SK-N-SH (cell line): ENCODE measurements at regions not wholly inside any gene's neighbourhood (a gene's known extent, or its start where the extent isn't known, plus 50 kb on each side); places are given as distances from the start of the nearest gene placed in this dataset.

Source experiments
- CHD2 ChIP-seq: fragments of 150-350 bp; IDR thresholded peaks from 2 replicates; pipeline ENCODE4 v1.6.1; 2018; ENCODE audit warnings: low read length; ENCODE audit not compliant: partially characterized antibody
- CTCF ChIP-seq: fragments of 200-600 bp; sonication (generic); IDR thresholded peaks from 2 replicates; pipeline ENCODE4 v1.6.1; 2017; ENCODE audit warnings: antibody characterized with exemption, mild to moderate bottlenecking, moderate library complexity
- ELF1 ChIP-seq: IDR thresholded peaks from 2 replicates; pipeline ENCODE4 v1.4.0; 2012
- EP300 ChIP-seq, 2 experiments: IDR thresholded peaks; 2 replicates each; pipeline versions ENCODE4 v1.4.0 to v1.6.1; 2012; ENCODE audit warnings: borderline replicate concordance in 1 of 2, low read depth in 1 of 2, low read length in 1 of 2
- EZH2phosphoT487 ChIP-seq: fragments of 200-600 bp; sonication (generic); IDR thresholded peaks from 2 replicates; pipeline ENCODE4 v1.6.1; 2017; ENCODE audit warnings: low read depth, mixed run types, mild to moderate bottlenecking, antibody characterized with exemption, moderate library complexity, borderline replicate concordance
- FOXM1 ChIP-seq: IDR thresholded peaks from 2 replicates; pipeline ENCODE4 v1.4.0; 2012; ENCODE audit warnings: low read depth, mild to moderate bottlenecking
- MAX ChIP-seq: IDR thresholded peaks from 2 replicates; pipeline ENCODE4 v1.4.0; 2012; ENCODE audit warnings: low read depth
- POLR2AphosphoS5 ChIP-seq: IDR thresholded peaks from 2 replicates; pipeline ENCODE4 v1.6.1; 2012; ENCODE audit warnings: low read depth, low read length
- REST ChIP-seq: IDR thresholded peaks from 2 replicates; pipeline ENCODE4 v1.6.1; 2012; ENCODE audit warnings: mild to moderate bottlenecking, low read depth, low read length, moderate library complexity
- TAF1 ChIP-seq: IDR thresholded peaks from 2 replicates; pipeline ENCODE4 v1.6.1; 2012; ENCODE audit warnings: low read depth, mild to moderate bottlenecking, low read length, moderate library complexity, borderline replicate concordance
- YY1 ChIP-seq: IDR thresholded peaks from 2 replicates; pipeline ENCODE4 v1.4.0; 2012; ENCODE audit warnings: low read depth, mild to moderate bottlenecking

GRCh38 chrX:113950081-113950678, 633.7 kb upstream of the HTR2C start:
- TF ChIP-seq MAX (no peak), POLR2AphosphoS5 (no peak), CTCF (no peak), ELF1 (no peak), EP300 (IDR thresholded peaks at IDR 0.05; ENCODE audit: borderline replicate concordance in 1 of 2, low read depth in 1 of 2, low read length in 1 of 2) (no peak), REST (no peak), YY1 (no peak), EZH2phosphoT487 (no peak), TAF1 (no peak), FOXM1 (no peak), CHD2 (no peak)
